ENCODE measurements at regions not wholly inside any gene's neighbourhood (a gene's known extent, or its start where the extent isn't known, plus 50 kb on each side); places are given as distances from the start of the nearest gene placed in this dataset.

GRCh38 chr17:77857306-77857555, 101.3 kb upstream of the TNRC6C start:
- TF ChIP-seq POLR2A (IDR thresholded peaks at IDR 0.05) (no peak), POLR2AphosphoS5 (IDR thresholded peaks at IDR 0.05; ENCODE audit: insufficient read depth in 1 of 2, low read depth in 1 of 2) (no peak), CTCF (IDR thresholded peaks at IDR 0.05) (no peak)
- Histone ChIP-seq H3K4me1 (peaks cover 6% of the 10 kb centered on the region), H3K27me3 (no peaks in the 10 kb centered on the region), H3K4me3 (no peak overlapping the region), H3K9me3 (no peaks in the 10 kb centered on the region), H3K27ac (no peak overlapping the region), H3K36me3 (no peaks in the 10 kb centered on the region)
- intact Hi-C loops (cut with DNase I), result no loop called here
- DNase-seq (ENCODE audit: extremely low spot score in 2 of 2), result no peak

GRCh38 chr17:77857613-77858012, 100.9 kb upstream of the TNRC6C start:
- intact Hi-C loops (cut with DNase I), result no loop called here
- no peak overlapping the region for H3K27ac ChIP-seq
- no peaks in the 10 kb centered on the region for H3K9me3 ChIP-seq
- no peaks in the 10 kb centered on the region for H3K36me3 ChIP-seq
- H3K4me3 ChIP-seq, result no peak overlapping the region
- DNase-seq (ENCODE audit: extremely low spot score in 2 of 2), result no peak
- no peaks in the 10 kb centered on the region for H3K27me3 ChIP-seq
- H3K4me1 ChIP-seq, result peaks cover 6% of the 10 kb centered on the region
- TF ChIP-seq CTCF (IDR thresholded peaks at IDR 0.05), result no peak
- no peak for TF ChIP-seq POLR2A (IDR thresholded peaks at IDR 0.05)
- no peak for TF ChIP-seq POLR2AphosphoS5 (IDR thresholded peaks at IDR 0.05; ENCODE audit: insufficient read depth in 1 of 2, low read depth in 1 of 2)

GRCh38 chr17:77858291-77859034, 100.0 kb upstream of the TNRC6C start:
- H3K4me1 ChIP-seq, result peaks cover 6% of the 10 kb centered on the region
- no peak overlapping the region for H3K4me3 ChIP-seq
- TF ChIP-seq POLR2A (IDR thresholded peaks at IDR 0.05) (no peak), CTCF (IDR thresholded peaks at IDR 0.05) (no peak), POLR2AphosphoS5 (IDR thresholded peaks at IDR 0.05; ENCODE audit: insufficient read depth in 1 of 2, low read depth in 1 of 2) (no peak)
- no peaks in the 10 kb centered on the region for H3K9me3 ChIP-seq
- intact Hi-C loops (cut with DNase I), result no loop called here
- no peak for DNase-seq (ENCODE audit: extremely low spot score in 2 of 2)
- H3K27ac ChIP-seq, result no peak overlapping the region
- no peaks in the 10 kb centered on the region for H3K36me3 ChIP-seq
- H3K27me3 ChIP-seq, result no peaks in the 10 kb centered on the region

- no peak for DNase-seq (ENCODE audit: extremely low spot score in 2 of 2)
- no peak overlapping the region for H3K27ac ChIP-seq
- H3K36me3 ChIP-seq, result no peaks in the 10 kb centered on the region
- H3K27me3 ChIP-seq, result no peaks in the 10 kb centered on the region
- H3K9me3 ChIP-seq, result no peaks in the 10 kb centered on the region
- H3K4me1 ChIP-seq, result peaks cover 10% of the 10 kb centered on the region
- intact Hi-C loops (cut with DNase I), result no loop called here
- H3K4me3 ChIP-seq, result no peak overlapping the region
- TF ChIP-seq POLR2AphosphoS5 (IDR thresholded peaks at IDR 0.05; ENCODE audit: insufficient read depth in 1 of 2, low read depth in 1 of 2) (no peak), POLR2A (IDR thresholded peaks at IDR 0.05) (no peak), CTCF (IDR thresholded peaks at IDR 0.05) (no peak)
Observed at GRCh38 chr17:77859035-77859810, 99.3 kb upstream of the TNRC6C start.

GRCh38 chr17:77861133-77861695, 97.3 kb upstream of the TNRC6C start:
- TF ChIP-seq POLR2A (IDR thresholded peaks at IDR 0.05) (no peak), CTCF (IDR thresholded peaks at IDR 0.05) (no peak)
- Histone ChIP-seq H3K4me3 (no peak overlapping the region), H3K9me3 (no peaks in the 10 kb centered on the region), H3K27me3 (no peaks in the 10 kb centered on the region), H3K4me1 (peaks cover 11% of the 10 kb centered on the region), H3K27ac (no peak overlapping the region), H3K36me3 (no peaks in the 10 kb centered on the region)
- intact Hi-C loops (cut with DNase I), result no loop called here
- no peak for DNase-seq (ENCODE audit: extremely low spot score in 2 of 2)

All from vagina (tissue), 2 donors.